Dermis microvascular lymphatic vessel endothelial cell (primary cell): ENCODE measurements at regions not wholly inside any gene's neighbourhood (a gene's known extent, or its start where the extent isn't known, plus 50 kb on each side); places are given as distances from the start of the nearest gene placed in this dataset.
A peak's percentile ranks its signal among the peaks of the same experiment; 100 is the strongest.

ENCODE experiments used
- DNase-seq, 2 donors: peaks; one replicate each; pipeline versions ENCODE4 v3.0.0 to v3.0.0-alpha.2; 2010; ENCODE audit warnings: low read depth in 2 of 2

GRCh38 chr7:4612237-4612636 lies 69.9 kb upstream of the FOXK1 start:
- DNase-seq: no peak

GRCh38 chr7:4612939-4613841 lies 68.9 kb upstream of the FOXK1 start:
- peak in 1 of 2 donors; percentile 50 for DNase-seq

- no peak for DNase-seq
Observed at GRCh38 chr7:4613846-4614548, 68.1 kb upstream of the FOXK1 start.

- no peak for DNase-seq
Observed at GRCh38 chr7:4616116-4616515, 66.0 kb upstream of the FOXK1 start.

GRCh38 chr7:4621396-4621795 lies 60.7 kb upstream of the FOXK1 start:
- no peak for DNase-seq

GRCh38 chr7:4626318-4626845 lies 55.7 kb upstream of the FOXK1 start:
- no peak for DNase-seq

- no peak for DNase-seq
Observed at GRCh38 chr7:4629287-4629895, 52.7 kb upstream of the FOXK1 start.

GRCh38 chr7:4631380-4632179 lies 50.5 kb upstream of the FOXK1 start:
- peak; percentile 76 to 78 for DNase-seq
